ENCODE measurements at regions not wholly inside any gene's neighbourhood (a gene's known extent, or its start where the extent isn't known, plus 50 kb on each side); places are given as distances from the start of the nearest gene placed in this dataset.

DNA sequence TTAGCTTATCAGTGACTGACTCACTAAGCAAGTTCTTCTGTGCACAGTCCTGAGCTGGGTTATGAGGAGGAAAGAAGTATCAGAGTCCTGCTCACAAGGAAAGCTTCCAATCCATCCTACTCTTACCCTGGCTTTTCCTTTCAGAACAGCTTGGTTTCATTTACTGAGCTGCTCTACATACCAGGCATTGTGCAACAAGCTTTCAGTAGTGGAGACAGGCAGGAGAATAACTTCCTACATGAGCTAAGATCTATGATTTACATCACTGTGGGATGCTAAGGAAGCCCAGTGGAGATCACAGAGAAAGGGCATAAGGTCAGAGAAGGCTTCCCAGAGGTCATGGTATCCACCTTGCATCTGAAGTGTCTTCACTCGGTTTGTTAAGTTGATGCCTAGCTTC is 144.5 kb downstream of the MAP3K7 start:
- H3K4me3 ChIP-seq (ENCODE audit: low read depth, low read length), result no peak overlapping the region
- TF ChIP-seq, protein P1, sequence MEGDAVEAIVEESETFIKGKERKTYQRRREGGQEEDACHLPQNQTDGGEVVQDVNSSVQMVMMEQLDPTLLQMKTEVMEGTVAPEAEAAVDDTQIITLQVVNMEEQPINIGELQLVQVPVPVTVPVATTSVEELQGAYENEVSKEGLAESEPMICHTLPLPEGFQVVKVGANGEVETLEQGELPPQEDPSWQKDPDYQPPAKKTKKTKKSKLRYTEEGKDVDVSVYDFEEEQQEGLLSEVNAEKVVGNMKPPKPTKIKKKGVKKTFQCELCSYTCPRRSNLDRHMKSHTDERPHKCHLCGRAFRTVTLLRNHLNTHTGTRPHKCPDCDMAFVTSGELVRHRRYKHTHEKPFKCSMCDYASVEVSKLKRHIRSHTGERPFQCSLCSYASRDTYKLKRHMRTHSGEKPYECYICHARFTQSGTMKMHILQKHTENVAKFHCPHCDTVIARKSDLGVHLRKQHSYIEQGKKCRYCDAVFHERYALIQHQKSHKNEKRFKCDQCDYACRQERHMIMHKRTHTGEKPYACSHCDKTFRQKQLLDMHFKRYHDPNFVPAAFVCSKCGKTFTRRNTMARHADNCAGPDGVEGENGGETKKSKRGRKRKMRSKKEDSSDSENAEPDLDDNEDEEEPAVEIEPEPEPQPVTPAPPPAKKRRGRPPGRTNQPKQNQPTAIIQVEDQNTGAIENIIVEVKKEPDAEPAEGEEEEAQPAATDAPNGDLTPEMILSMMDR (IDR thresholded peaks at IDR 0.05; ENCODE audit: low read depth, low read length), result no peak
- TF ChIP-seq MYC (IDR thresholded peaks at IDR 0.05; ENCODE audit: low read depth, low read length) (no peak), POLR2A (IDR thresholded peaks at IDR 0.05; ENCODE audit: extremely low read depth, insufficient read length) (no peak), MAX (IDR thresholded peaks at IDR 0.05; ENCODE audit: low read depth, low read length) (no peak)
- DNase-seq (ENCODE audit: low read depth), result no peak

GRCh38 chr6:90440586-90441283 is 144.1 kb upstream of the BACH2 start:
- DNase-seq (ENCODE audit: low read depth), result no peak
- no peak overlapping the region for H3K4me3 ChIP-seq (ENCODE audit: low read depth, low read length)
- no peak for TF ChIP-seq MAX (IDR thresholded peaks at IDR 0.05; ENCODE audit: low read depth, low read length)
- TF ChIP-seq MYC (IDR thresholded peaks at IDR 0.05; ENCODE audit: low read depth, low read length), result no peak
- TF ChIP-seq POLR2A (IDR thresholded peaks at IDR 0.05; ENCODE audit: extremely low read depth, insufficient read length), result no peak
- TF ChIP-seq, protein P1 (IDR thresholded peaks at IDR 0.05; ENCODE audit: low read depth, low read length), result no peak

DNA sequence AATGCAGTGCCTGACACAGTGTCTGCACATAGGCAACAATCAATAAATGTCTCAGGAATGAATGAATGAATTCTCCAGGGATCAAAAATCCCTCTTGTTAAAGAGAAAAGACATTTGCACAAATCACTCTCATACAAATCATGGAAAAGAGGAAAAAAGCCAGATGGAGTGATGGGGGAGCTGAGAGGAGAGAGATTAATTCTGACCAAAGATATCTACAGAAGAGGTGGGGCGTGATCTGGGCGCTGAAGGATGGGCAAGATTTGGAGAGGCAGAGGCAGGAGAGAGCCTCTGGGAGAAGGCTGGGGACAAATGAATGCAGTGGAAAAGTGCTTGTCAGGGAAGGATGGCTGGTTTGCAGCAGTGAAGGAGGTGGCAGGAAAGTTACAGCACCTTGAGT is 142.9 kb upstream of the BACH2 start:
- no peak overlapping the region for H3K4me3 ChIP-seq (ENCODE audit: low read depth, low read length)
- no peak for TF ChIP-seq MYC (IDR thresholded peaks at IDR 0.05; ENCODE audit: low read depth, low read length)
- TF ChIP-seq, protein P1 (IDR thresholded peaks at IDR 0.05; ENCODE audit: low read depth, low read length), result no peak
- no peak for TF ChIP-seq POLR2A (IDR thresholded peaks at IDR 0.05; ENCODE audit: extremely low read depth, insufficient read length)
- TF ChIP-seq MAX (IDR thresholded peaks at IDR 0.05; ENCODE audit: low read depth, low read length), result no peak
- DNase-seq (ENCODE audit: low read depth), result no peak

GRCh38 chr6:90436403-90436802 is 139.8 kb upstream of the BACH2 start:
- TF ChIP-seq, protein P1 (IDR thresholded peaks at IDR 0.05; ENCODE audit: low read depth, low read length), result no peak
- TF ChIP-seq MAX (IDR thresholded peaks at IDR 0.05; ENCODE audit: low read depth, low read length), result no peak
- H3K4me3 ChIP-seq (ENCODE audit: low read depth, low read length), result no peak overlapping the region
- DNase-seq (ENCODE audit: low read depth), result no peak

DNA sequence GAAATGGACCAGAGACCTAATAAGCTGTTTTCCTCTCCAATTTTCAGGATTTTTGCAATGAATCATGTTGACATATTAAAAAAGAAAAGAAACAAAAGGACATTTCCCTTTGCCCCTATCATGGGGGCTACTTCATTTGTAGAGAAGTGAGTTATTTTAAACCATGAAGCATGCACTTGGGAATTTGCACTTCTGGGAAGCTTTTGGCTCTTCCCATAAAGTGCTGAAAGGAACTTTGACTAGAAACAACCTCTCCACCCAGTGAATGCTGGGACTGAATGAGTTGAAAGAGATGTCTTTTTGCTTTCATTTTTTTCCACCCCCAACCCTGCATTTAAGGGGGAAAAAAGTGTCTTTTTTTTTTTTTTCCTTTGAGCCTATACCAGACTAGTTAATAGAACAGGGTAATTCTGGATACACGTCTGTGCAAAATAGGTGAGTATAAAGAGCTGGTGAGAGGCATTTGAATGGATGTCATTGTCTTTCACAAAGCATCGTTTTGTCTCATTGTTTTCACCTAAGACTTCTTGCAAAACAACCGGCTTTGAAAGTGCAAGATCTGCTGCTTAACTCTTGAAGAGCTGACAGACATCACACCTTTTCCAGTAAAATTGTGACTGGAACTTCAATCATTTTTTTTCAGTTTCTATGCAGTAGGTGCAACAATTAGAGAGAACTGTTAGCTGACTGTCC is 138.7 kb upstream of the BACH2 start:
- DNase-seq (ENCODE audit: low read depth), result no peak
- TF ChIP-seq, protein P1 (IDR thresholded peaks at IDR 0.05; ENCODE audit: low read depth, low read length), result no peak
- TF ChIP-seq MAX (IDR thresholded peaks at IDR 0.05; ENCODE audit: low read depth, low read length) (no peak), POLR2A (IDR thresholded peaks at IDR 0.05; ENCODE audit: extremely low read depth, insufficient read length) (no peak), MYC (IDR thresholded peaks at IDR 0.05; ENCODE audit: low read depth, low read length) (no peak)
- H3K4me3 ChIP-seq (ENCODE audit: low read depth, low read length), result no peak overlapping the region
